Lung (tissue), 11 donors: ENCODE measurements at regions not wholly inside any gene's neighbourhood (a gene's known extent, or its start where the extent isn't known, plus 50 kb on each side); places are given as distances from the start of the nearest gene placed in this dataset.
"Not testable (repeated sequence)": the region's sequence is repeated elsewhere in the genome, so short reads cannot be mapped to it uniquely, and the experiment has no call there.

Source experiments
- ATAC-seq: fragments of 200-7000 bp; cut with Tn5 transposase; one replicate; pipeline ENCODE4 v1.9.1; 2020; ENCODE audit warnings: moderate number of reproducible peaks; ENCODE audit not compliant: insufficient read depth, low FRiP score
- DNase-seq, 3 donors: peaks; one replicate each; pipeline ENCODE4 v3.0.0-alpha.2; 2013 to 2017
- H3K27ac ChIP-seq, 2 donors: one replicate each; pipeline ENCODE4 v1.5.1; 2013; ENCODE audit warnings: mild to moderate bottlenecking in 2 of 2, moderate library complexity in 2 of 2, control low read depth in 1 of 2, inconsistent platforms in 1 of 2, low read depth in 1 of 2, low read length in 1 of 2
- H3K27me3 ChIP-seq, 3 donors: one replicate each; pipeline ENCODE4 v1.5.1; 2013; ENCODE audit warnings: low read length in 2 of 3; ENCODE audit not compliant: control insufficient read depth in 3 of 3, insufficient read depth in 3 of 3
- H3K36me3 ChIP-seq, 4 donors: one replicate each; pipeline ENCODE4 v1.5.1; 2013; ENCODE audit warnings: low read length in 4 of 4, mild to moderate bottlenecking in 1 of 4, moderate library complexity in 1 of 4; ENCODE audit not compliant: control insufficient read depth in 4 of 4, insufficient read depth in 4 of 4
- H3K4me1 ChIP-seq, 5 donors: one replicate each; pipeline ENCODE4 v1.5.1; 2013; ENCODE audit warnings: low read length in 5 of 5, mild to moderate bottlenecking in 2 of 5, moderate library complexity in 1 of 5; ENCODE audit not compliant: control insufficient read depth in 5 of 5, insufficient read depth in 5 of 5
- H3K4me3 ChIP-seq: one replicate; pipeline ENCODE4 v1.5.1; 2013; ENCODE audit warnings: mild to moderate bottlenecking, control low read depth, moderate library complexity
- H3K9ac ChIP-seq, 2 donors: one replicate each; pipeline ENCODE4 v1.5.1; 2013; ENCODE audit warnings: low read length in 2 of 2, control low read depth in 1 of 2; ENCODE audit not compliant: insufficient read depth in 1 of 2
- H3K9me3 ChIP-seq, 4 donors: one replicate each; pipeline ENCODE4 v1.5.1; 2013; ENCODE audit warnings: low read length in 3 of 4, mild to moderate bottlenecking in 1 of 4, moderate library complexity in 1 of 4; ENCODE audit not compliant: control insufficient read depth in 4 of 4, insufficient read depth in 3 of 4
- CTCF ChIP-seq: IDR thresholded peaks from 2 replicates; pipeline ENCODE4 v1.5.1; 2012; ENCODE audit warnings: mild to moderate bottlenecking; ENCODE audit errors: control extremely low read depth, extremely low read depth
- WGBS, 2 donors: extraction: QIAGEN DNeasy Blood & Tissue Kit; methylation state at CpG; one replicate each; pipeline ENCODE4 v1.1.7; 2013; 5-methylcytosine and 5-hydroxymethylcytosine counted together
- donor health status: control.
- donor health status: control.
- donor health status: Bipolar disorder and iron deficiency.
- donor health status: healthy.
- donor health status: DM: yes; HTN: yes; CAD: no.

GRCh38 chr6:67779876-67780275 lies 855.2 kb upstream of the ADGRB3 start:
- Histone ChIP-seq H3K4me3 (no peak overlapping the region), H3K36me3 (no peaks in the 10 kb centered on the region), H3K27me3 (no peaks in the 10 kb centered on the region), H3K9ac (no peak overlapping the region), H3K4me1 (no peaks in the 10 kb centered on the region), H3K27ac (no peak overlapping the region), H3K9me3 (no peaks in the 10 kb centered on the region)
- 72 to 87% methylated on average over 3 of the region's 3 CpGs for WGBS, 2 donors
- no peak for ATAC-seq
- no peak for TF ChIP-seq CTCF
- no peak for DNase-seq

GRCh38 chr6:67775333-67775732 lies 859.7 kb upstream of the ADGRB3 start:
- no peak overlapping the region for H3K4me3 ChIP-seq
- 78% methylated on average over 1 of the region's 1 CpG for WGBS, 2 donors
- no peaks in the 10 kb centered on the region for H3K9me3 ChIP-seq
- no peak overlapping the region for H3K9ac ChIP-seq
- H3K4me1 ChIP-seq: no peaks in the 10 kb centered on the region
- ATAC-seq (no peak), DNase-seq (peak in 1 of 3 donors; percentile 0)
- H3K36me3 ChIP-seq: no peaks in the 10 kb centered on the region
- no peaks in the 10 kb centered on the region for H3K27me3 ChIP-seq
- H3K27ac ChIP-seq: no peak overlapping the region
- no peak for TF ChIP-seq CTCF

GRCh38 chr6:67768972-67769371 lies 866.1 kb upstream of the ADGRB3 start:
- no peaks in the 10 kb centered on the region for H3K36me3 ChIP-seq
- no peak for TF ChIP-seq CTCF
- H3K4me3 ChIP-seq: no peak overlapping the region
- H3K27ac ChIP-seq: no peak overlapping the region
- no peaks in the 10 kb centered on the region for H3K9me3 ChIP-seq
- no peak overlapping the region for H3K9ac ChIP-seq
- DNase-seq: no peak
- no peak for ATAC-seq
- no peaks in the 10 kb centered on the region for H3K27me3 ChIP-seq
- H3K4me1 ChIP-seq: no peaks in the 10 kb centered on the region

GRCh38 chr6:67767046-67767822 lies 867.8 kb upstream of the ADGRB3 start:
- ATAC-seq, H3K36me3 ChIP-seq, DNase-seq, H3K4me3 ChIP-seq, H3K27me3 ChIP-seq, H3K9me3 ChIP-seq, H3K27ac ChIP-seq, H3K4me1 ChIP-seq, H3K9ac ChIP-seq: not testable (repeated sequence)
- WGBS, 2 donors: 85 to 89% methylated on average over 4 of the region's 4 CpGs
